HTR-8/SVneo (cell line): ENCODE measurements at regions not wholly inside any gene's neighbourhood (a gene's known extent, or its start where the extent isn't known, plus 50 kb on each side); places are given as distances from the start of the nearest gene placed in this dataset.
"Not testable (repeated sequence)": the region's sequence is repeated elsewhere in the genome, so short reads cannot be mapped to it uniquely, and the experiment has no call there.

Source experiments
- DNase-seq: peaks from one replicate; pipeline ENCODE4 v3.0.0; 2011; ENCODE audit warnings: low spot score, mixed read lengths; ENCODE audit not compliant: insufficient read length
- FAIRE-seq: peaks from 2 replicates; lab custom pipeline; 2011; peaks lifted over from hg19 to GRCh38; lab: Jason Lieb, UNC

DNA sequence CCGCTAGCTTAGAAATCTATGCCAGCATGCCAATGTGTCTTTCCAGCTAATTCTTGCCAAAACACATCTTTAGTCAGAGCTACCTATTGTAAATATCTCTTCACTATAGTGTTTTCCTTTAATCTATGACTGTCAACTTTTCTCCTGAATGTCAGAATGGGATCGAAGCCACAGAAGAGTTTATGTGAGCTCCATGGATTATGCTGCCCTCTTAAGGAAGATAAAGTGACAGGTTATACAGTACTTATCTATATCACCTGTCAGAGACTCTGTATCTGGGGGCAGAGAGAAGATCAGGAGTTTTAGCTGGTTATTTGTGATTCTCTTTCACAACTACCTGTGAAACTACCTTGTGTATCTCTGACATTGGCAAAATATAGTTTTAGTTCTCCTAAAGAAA, 204.3 kb upstream of the SEL1L start:
- FAIRE-seq = no peak
- no peak for DNase-seq

DNA sequence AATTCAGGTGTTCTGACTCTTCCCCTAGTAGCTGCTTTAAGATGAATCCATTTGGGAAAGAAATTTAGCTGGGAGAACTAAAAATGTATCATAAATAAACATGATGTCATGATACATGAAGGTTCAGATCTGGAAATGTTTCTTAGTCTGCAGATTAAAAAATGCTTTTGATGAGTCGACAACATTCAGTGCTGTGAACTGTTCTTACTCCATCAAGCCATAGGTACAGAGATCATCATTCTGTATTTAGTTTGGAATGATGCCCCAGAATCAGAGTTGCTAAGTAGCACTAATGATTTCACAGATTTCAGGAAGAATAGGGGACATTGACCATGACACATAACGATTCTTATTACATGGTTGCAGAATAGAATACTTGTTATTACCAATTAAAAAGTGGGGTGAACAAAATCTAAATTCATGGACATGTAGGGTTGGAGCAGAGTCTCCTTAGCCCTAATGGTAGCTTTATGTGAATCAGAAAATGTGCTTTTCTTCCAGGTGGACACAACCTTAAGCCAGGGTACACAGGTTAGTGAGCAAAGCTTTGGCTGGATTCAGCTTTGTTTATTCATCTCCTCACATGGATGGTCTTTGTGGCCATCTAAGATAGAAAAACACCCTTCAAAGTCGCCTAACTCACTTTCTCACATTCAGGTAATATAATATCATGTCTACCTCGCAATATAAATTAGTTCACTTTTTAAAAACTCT, 205.4 kb upstream of the SEL1L start:
- FAIRE-seq (no peak), DNase-seq (no peak)

DNA sequence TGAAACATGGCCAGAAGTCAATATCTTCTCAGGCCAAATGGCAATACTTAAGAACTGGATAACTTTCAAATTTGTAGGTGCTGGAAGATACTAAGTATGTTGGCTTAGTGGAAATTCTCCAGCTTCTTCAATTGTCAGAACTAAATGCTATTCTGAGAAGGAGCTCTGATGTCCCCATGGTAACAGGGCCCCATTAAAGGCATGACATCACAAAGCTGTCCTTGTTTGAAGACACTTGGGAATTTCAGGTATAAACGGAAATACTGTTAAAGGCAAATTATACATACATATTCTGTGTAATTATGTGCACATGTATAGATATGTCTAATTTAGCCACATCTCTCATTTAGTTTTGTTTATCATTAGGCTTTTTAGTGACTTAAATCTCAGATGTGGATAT, 210.0 kb upstream of the SEL1L start:
- DNase-seq (no peak), FAIRE-seq (no peak)

- no peak for FAIRE-seq
- no peak for DNase-seq
These were observed 217.5 kb upstream of the SEL1L start for GRCh38 chr14:81751198-81751597.

DNA sequence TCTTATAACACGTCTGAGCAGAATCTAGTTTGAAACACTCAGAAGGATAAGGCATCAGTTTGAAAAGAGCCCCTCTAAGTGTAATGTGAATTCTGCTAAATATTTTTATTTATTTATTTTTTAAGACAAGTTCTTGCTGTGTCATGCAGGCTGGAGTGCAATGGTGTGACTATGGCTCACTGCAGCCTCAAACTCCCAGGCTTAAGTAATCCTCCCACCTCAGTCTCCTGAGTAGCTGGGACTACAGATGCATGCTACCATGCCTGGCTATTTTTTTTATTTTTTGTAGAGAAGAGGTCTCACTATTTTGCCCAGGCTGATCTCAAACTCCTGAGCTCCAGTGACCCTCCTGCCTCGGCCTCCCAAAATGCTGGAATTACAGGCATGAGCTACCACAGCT, 225.9 kb upstream of the SEL1L start:
- DNase-seq = no peak
- no peak for FAIRE-seq

- DNase-seq (no peak), FAIRE-seq (no peak)
These were observed 232.1 kb upstream of the SEL1L start for GRCh38 chr14:81765651-81766275.

DNA sequence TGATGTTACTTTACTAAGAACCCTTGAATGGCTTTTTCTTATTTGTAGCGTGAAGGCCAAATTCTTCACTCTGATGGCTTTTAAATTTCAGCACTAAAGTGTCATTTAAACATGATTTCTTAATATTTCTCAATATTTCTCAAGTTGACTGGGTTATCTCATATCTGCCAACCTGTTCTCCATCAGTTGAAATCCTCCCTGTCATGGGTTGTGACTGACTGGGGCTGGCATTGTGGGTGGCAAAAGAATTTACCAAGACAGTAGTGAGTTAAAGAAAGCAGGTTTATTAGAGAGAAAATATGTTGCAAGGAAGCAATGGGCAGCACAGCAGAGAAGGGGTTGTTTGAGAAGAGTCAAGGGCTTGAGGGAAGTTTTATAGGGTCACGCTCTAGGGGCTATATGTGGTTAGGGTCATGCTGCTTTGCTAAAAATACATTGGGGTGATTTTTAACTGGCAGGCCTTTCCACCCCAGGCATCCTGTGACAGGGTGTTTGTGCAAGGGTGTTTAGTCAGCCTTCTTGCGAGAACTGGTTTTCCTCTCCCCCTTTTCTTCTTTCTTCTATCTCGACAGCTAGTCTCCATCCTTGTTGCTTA, 232.8 kb upstream of the SEL1L start:
- no peak for FAIRE-seq
- DNase-seq = no peak

GRCh38 chr14:81767266-81767995, 233.8 kb upstream of the SEL1L start:
- DNase-seq = no peak
- no peak for FAIRE-seq

- FAIRE-seq (no peak), DNase-seq (no peak)
These were observed 238.1 kb upstream of the SEL1L start for GRCh38 chr14:81771651-81772275.

- FAIRE-seq (no peak), DNase-seq (no peak)
These were observed 238.7 kb upstream of the SEL1L start for GRCh38 chr14:81772381-81772780.

GRCh38 chr14:81776531-81776930, 242.9 kb upstream of the SEL1L start:
- FAIRE-seq (no peak), DNase-seq (no peak)

- not testable (repeated sequence) for FAIRE-seq, DNase-seq
These were observed 248.1 kb upstream of the SEL1L start for GRCh38 chr14:81781798-81782197.

DNA sequence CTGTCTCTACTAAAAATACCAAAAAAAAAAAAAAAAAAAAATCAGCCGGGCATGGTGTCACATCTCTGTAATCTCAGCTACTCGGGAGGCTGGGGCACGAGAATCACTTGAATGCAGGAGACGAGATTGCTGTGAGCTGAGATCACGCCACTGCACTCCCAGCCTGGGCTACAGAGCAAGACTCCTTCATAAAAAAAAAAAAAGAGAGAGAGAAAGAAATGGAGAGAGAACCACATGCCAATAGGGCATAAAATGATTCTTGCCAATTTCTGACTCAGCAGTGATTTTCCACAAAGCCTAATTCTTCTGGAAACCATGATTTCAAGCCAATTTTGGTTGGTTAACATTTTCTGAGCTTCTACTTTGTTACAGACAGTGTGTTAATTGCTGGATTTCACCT, 250.4 kb upstream of the SEL1L start:
- no peak for FAIRE-seq
- DNase-seq = no peak

DNA sequence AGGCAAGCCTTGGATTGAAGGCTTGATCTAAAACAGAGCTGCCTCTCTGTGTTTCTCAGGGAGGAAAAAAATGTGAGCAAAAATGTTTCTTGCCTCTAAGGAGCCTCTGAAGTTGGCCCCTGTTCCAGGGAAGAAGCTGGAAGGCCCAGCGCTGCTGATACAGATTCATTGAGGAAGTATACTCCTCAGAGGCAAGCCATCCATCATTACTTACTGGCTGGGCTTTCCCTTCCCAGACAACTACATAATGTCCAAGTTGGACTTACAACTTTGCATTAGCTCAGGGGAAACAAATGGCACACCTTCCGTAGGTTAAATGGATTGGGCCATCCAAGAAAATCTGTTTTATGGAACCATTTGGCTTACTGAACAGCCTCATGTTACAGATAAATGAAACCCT, 263.7 kb upstream of the SEL1L start:
- no peak for FAIRE-seq
- DNase-seq = no peak

DNA sequence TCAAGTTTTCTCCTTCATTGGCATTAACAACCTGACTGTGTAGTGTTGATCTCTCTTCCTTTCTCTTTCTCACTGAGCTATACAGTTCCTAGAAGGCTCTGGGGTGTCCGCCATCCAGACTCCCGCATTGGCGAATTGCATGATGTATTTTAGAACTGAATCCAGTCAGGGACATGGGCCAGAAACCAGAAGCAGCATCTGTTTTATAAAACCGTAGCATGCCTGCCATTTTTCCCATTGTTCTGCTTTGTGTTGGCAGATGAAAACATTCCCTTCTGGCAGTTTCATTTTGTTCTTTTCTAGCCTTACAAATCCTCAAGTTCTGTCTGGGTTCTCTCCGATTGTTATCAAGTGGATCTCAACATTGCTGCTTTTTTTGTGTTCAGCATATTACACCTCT, 268.3 kb upstream of the SEL1L start:
- FAIRE-seq (no peak), DNase-seq (no peak)

DNA sequence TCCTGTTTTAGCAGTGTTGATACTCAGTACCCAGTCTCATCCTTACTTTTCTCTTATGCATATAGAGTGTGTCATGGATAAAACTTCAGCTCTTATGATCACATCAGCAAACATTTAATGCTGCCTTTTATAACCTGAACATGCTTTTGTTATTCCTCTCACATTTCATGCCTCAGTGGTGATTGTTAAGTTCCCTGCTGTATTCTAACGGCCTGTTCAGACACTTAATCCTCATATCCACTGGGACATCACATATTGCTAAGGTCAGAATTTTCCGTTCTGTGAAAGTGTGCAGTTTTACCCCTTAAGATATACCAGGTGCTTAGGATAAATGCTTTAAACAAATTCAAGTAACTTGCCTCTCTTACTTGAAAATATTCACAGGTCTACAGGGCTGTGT, 268.7 kb upstream of the SEL1L start:
- DNase-seq = no peak
- FAIRE-seq = no peak

- FAIRE-seq (no peak), DNase-seq (no peak)
These were observed 272.1 kb upstream of the SEL1L start for GRCh38 chr14:81805785-81806184.

DNA sequence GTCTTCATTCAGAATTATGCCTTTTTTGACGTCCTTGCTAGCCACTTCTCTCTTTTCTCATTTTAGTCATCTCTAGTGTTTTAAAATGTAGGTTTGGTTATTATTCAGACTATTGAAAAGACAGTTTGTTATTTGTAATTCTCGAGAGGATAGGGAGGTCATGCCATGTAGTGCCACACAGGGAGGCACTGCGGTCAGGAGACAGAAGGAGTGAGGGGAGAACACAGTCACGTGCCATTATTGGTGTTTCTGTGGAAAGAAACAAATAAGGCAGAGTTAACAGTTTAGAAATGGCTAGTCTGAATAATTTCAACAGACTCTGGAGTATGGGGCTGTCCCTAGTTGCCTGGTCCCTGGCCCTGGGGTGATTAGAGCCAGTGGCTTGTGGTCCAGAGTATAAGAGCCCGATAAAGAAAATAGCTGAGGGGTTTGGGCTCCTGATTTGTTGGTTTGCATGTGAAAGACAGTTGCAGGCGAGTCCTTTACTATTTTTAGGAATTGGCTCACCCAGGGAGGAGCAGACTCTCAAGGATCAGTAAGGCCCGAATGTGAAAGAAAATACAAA, 278.1 kb upstream of the SEL1L start:
- DNase-seq (no peak), FAIRE-seq (no peak)

DNA sequence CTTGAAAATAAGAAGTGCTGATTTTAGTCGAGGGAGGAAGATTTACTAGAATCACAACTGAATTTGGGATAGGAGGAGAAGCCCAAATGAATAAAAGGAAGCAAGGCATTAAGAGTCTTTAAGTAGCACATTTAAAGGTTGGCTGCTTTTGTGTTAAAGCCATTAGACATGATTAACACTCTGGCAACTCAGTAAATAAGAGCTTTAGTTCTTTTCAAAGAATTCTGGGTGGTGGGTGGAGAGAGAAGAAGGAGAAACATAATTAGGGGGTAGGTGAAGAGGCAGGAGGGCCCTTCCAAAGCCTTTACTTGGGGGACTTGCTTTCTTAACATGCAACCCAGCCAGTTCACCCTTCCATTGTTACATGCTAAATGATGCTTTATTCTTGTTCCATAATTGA, 284.6 kb upstream of the SEL1L start:
- FAIRE-seq (no peak), DNase-seq (no peak)

DNA sequence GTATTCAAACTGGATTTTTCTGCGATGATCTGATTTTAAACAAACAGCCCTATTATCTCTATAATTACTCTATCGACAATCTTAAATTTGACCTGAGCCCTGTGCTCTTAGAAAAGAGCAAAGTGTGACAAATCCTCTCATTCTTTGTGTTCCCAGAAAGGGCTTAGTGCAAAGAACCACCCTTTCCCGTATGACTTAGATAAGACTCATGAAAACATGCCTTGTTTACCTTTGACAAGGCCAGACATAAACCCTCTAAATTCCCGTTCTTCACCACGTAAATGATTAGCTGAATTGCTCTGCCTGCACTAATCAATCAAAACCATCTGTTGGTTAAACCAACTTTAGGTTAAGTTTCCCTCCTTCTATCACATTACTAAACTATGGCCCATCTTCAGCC, 285.7 kb upstream of the SEL1L start:
- FAIRE-seq (no peak), DNase-seq (no peak)
